Left kidney (tissue), 1 donor: ENCODE measurements at regions not wholly inside any gene's neighbourhood (a gene's known extent, or its start where the extent isn't known, plus 50 kb on each side); places are given as distances from the start of the nearest gene placed in this dataset.
"Not testable (repeated sequence)": the region's sequence is repeated elsewhere in the genome, so short reads cannot be mapped to it uniquely, and the experiment has no call there.

Experiments used
- DNase-seq: peaks from one replicate; pipeline ENCODE4 v3.0.0-alpha.2; 2013

- DNase-seq = no peak
Measured at GRCh38 chr1:34370748-34371147, 194.0 kb downstream of the C1orf94 start.

GRCh38 chr1:34371179-34371578 lies 194.5 kb downstream of the C1orf94 start:
- not testable (repeated sequence) for DNase-seq

- no peak for DNase-seq
Measured at GRCh38 chr1:34371829-34372532, 195.3 kb downstream of the C1orf94 start.

- no peak for DNase-seq
Measured at GRCh38 chr1:34372891-34373290, 196.2 kb downstream of the C1orf94 start.

GRCh38 chr1:34373912-34374311 lies 197.2 kb downstream of the C1orf94 start:
- no peak for DNase-seq

- DNase-seq = no peak
Measured at GRCh38 chr1:34376531-34376930, 199.8 kb downstream of the C1orf94 start.

GRCh38 chr1:34378968-34379856 lies 202.5 kb downstream of the C1orf94 start:
- DNase-seq = no peak

- DNase-seq = no peak
Measured at GRCh38 chr1:34379911-34380310, 203.2 kb downstream of the C1orf94 start.

GRCh38 chr1:34380526-34381124 lies 203.9 kb downstream of the C1orf94 start:
- no peak for DNase-seq

GRCh38 chr1:34389974-34390373 lies 213.3 kb downstream of the C1orf94 start:
- no peak for DNase-seq

- DNase-seq = no peak
Measured at GRCh38 chr1:34396042-34396441, 219.3 kb downstream of the C1orf94 start.

GRCh38 chr1:34398241-34398915 lies 221.7 kb downstream of the C1orf94 start:
- DNase-seq = no peak

- DNase-seq = no peak
Measured at GRCh38 chr1:34398916-34399275, 222.2 kb downstream of the C1orf94 start.

- DNase-seq = no peak
Measured at GRCh38 chr1:34400675-34401074, 224.0 kb downstream of the C1orf94 start.

GRCh38 chr1:34403156-34403555 lies 226.4 kb downstream of the C1orf94 start:
- no peak for DNase-seq

- DNase-seq = no peak
Measured at GRCh38 chr1:34404804-34405203, 228.1 kb downstream of the C1orf94 start.

- DNase-seq = no peak
Measured at GRCh38 chr1:34405266-34405959, 228.7 kb downstream of the C1orf94 start.

- DNase-seq = no peak
Measured at GRCh38 chr1:34406377-34406776, 229.7 kb downstream of the C1orf94 start.

GRCh38 chr1:34406833-34407539 lies 230.3 kb downstream of the C1orf94 start:
- DNase-seq = peak; percentile 44

GRCh38 chr1:34408011-34408410 lies 231.3 kb downstream of the C1orf94 start:
- DNase-seq = no peak

GRCh38 chr1:34409689-34410229 lies 233.1 kb downstream of the C1orf94 start:
- DNase-seq = no peak
